ENCODE measurements at regions not wholly inside any gene's neighbourhood (a gene's known extent, or its start where the extent isn't known, plus 50 kb on each side); places are given as distances from the start of the nearest gene placed in this dataset.
"Not testable (repeated sequence)": the region's sequence is repeated elsewhere in the genome, so short reads cannot be mapped to it uniquely, and the experiment has no call there.

DNA sequence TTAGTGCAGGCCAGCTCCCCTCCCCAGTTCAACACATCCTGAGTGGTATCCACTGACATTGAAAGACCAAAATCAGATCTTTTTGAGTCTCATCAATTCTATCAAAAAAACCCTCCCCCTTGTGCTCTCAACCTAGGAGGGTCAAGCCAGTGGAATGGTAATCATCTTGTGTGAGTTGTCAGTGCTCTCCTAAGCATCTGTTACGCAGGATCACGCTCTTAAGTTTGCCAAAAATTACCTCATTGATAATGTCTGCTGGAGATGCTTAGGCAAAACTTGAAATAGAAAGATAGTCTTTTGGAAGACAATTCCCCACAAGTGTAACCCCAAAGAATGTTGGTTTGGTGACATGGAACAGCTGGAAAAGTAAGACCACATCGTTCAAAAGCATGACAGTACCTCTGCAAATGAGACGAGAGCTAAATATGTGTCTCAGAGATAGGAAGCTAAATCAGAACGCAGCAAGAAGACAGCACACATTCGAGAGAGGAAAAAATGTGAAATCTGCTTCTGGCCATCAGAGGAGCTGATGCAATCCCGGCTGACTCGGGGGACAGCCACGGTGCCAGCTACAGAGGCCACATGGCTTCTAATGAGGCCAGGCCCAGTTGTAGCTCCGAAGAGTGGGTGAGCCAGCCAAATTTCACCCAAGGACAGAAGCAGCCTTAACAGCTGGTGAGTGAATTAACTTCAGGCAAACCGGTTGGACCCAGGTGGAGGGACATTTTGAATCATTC lies 753.9 kb downstream of the RNF144A start:
- DNase-seq (ENCODE audit: low read depth in 1 of 2, low spot score in 1 of 2): no peak

DNA sequence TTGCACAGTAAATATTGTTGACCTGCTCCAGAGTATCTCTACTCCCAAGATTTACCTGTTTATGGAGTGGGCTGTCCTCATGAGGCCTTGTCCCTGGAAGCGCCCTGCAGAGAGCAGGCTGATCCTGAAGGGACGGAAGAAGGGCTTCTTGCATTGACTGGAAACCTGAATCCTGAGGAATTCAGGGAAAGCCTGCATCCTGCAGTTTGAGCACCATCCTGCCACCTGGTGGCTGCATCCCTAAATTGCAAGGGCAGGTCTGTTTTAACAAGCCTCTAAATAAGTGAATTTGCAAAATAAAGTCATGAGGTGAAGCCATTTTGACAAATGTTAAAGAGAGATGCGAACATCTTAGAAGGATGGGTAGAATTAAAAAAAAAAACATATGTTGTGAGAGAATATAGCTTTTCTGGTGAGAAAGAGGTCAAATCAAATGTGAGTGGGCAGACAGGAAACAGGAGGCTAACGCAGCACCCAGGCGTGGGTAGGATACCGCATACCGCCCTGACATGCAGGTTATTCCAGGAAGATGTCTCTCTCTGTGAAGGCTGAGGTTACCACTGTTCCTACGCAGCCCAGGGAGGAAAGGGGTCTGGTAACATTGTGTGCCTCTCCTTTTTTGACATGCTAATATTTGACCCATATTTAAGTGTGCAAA lies 754.9 kb downstream of the RNF144A start:
- peak in 1 of 2 donors; percentile 27 for DNase-seq (ENCODE audit: low read depth in 1 of 2, low spot score in 1 of 2)

DNA sequence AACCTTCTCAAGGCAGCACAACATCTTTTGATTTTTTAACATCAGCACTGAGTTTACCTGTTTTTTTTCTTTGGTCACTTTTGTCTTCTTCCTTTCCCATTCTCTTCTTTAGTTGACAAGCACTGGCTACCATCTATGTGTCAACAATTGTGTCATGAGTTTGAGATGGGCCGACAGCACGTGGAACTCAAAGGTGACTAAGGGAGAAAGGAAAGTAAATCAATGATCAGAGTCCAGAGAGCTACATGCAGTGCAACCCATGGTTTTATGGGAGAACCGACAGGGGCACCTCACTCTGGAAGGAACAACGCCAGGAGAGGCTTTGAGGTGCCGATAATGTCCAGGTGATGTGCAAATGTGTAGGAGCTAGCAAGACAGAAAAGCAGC lies 755.5 kb downstream of the RNF144A start:
- no peak for DNase-seq (ENCODE audit: low read depth in 1 of 2, low spot score in 1 of 2)

DNA sequence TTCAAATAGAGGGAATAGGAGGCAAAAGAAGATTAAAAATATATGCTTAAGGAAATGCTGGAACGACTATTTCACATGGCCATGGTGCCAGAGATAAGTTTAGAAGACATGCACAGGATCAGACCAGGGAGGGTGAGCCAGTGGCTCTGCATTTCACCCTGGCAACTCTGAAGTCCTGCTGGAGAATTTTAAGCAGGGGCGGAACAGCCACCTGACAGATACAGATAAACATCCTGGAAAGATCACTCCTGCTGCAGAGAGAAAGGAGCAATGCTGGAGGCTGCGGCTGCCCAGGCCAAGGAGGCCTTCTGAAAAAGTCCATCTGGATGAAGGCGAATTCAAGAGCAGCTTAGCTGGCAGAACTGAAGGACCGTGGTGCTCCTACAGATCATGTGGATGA lies 755.9 kb downstream of the RNF144A start:
- no peak for DNase-seq (ENCODE audit: low read depth in 1 of 2, low spot score in 1 of 2)

DNA sequence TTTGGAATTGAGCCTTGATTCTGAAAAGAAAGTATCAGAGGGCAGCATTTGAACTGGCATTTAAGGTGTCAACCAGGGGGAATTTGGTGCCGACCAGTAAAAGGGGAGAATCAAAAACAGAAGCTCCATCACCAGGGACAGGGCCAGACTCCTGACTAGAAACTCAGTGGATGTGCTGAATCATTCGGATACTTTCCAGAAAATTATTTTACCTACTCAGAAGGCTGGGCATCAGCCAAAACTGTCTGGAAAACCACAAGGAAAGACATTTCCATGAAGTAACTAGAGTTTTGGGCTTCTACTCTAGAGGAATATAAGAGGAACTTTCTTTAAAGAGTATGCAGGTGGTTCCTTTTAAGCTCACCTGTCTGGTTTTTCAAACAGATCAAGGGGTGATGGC lies 756.6 kb downstream of the RNF144A start:
- DNase-seq (ENCODE audit: low read depth in 1 of 2, low spot score in 1 of 2): no peak

DNA sequence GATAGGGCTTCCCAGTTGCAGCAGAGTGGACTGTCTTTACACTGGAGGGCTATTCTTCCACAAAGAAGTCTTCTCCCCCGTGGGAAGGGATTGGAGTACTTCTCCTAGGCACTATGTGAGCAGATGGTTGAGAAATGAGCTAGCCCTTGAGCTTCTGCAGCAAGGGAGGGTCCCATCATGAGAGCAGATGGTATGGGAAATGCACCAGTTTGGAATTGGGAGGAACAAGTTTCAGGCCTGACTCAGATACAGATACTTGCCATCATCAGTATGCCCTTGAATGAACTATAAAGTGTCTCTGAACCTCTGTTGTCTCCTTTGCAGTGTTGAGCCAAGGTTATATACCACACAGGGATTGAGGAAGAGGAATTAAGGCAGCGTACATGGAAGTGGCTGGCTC lies 757.4 kb downstream of the RNF144A start:
- no peak for DNase-seq (ENCODE audit: low read depth in 1 of 2, low spot score in 1 of 2)

DNA sequence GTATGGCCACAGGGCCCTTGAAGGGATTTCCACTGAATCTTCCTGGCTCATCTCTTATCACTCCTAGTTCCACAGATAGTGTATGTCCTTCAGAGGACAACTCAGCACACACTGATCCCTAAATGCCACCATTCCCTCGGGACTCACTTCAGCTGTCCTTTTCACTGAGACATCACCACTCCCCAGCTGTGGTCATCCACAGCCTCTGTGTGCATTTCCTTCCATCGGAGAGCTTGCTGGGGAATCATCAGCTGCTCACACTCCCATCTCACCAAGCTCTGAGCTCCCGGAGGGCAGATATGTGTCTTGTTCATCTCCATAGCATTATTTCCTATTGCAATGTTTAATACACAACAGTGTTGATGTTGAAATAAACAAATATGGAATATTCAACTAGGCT lies 759.5 kb downstream of the RNF144A start:
- DNase-seq (ENCODE audit: low read depth in 1 of 2, low spot score in 1 of 2): no peak

DNA sequence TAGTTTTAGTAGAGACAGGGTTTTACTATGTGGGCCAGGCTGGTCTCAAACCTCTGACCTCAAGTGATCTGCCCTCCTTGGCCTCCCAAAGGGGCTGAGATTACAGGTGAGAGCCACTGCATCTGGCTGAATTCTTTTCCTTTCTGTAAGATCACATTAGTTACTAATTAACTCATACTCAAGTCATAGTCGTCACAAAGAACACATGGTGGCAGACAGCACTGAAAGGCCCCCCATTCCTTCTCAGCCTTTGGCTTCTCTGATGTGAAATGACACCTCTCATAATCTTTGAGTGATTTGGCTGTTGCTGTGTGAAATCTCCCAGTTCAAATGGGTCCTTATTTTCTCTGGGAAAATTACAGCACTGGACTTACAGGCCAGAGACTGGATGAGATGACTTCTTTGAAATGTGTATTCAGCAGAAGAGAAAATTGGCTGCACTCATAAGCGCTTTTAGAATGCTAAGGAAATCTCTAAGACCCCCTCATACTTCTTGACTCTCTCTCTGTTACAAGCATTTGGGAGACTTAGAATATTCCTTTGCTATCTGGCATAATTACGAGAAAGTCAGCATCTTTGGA lies 764.8 kb downstream of the RNF144A start:
- no peak for DNase-seq (ENCODE audit: low read depth in 1 of 2, low spot score in 1 of 2)

DNA sequence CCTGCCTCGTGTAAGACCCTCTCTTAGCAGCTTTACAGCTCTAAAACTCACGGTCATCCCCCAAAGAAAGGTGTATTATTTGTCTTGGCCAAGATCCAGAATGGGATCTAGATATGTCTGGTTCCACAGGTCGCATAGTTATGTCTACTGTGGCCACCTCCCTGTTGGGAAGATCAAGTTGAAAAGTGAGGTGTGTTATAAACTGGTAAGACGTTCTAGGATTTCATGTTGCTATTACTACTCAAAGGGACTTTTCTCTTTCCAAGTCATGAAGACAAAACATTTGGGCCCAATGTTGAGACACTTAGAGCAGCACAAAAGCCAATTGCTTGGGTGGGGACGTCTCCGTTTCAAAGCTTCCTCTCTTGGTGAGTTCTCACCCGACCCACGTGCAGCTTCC lies 766.0 kb downstream of the RNF144A start:
- no peak for DNase-seq (ENCODE audit: low read depth in 1 of 2, low spot score in 1 of 2)

DNA sequence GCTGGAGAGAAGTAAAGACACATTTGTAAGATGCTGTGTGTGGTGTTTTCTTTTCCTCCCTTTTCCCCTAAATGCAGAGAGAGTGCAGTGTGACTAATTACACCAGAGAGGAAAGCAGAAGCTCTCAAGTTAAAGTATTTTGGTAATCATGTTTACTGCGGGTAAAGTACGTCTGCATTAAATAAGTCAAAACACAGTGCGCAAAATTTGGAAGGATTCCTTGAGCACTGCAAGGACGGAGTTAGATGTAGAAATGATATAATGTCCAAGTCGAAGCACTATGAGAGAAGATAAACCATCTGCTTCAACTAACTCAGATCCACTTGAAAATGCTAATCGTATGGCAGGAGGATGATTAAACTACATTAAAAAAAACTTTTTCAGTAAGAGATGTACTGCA lies 766.5 kb downstream of the RNF144A start:
- DNase-seq (ENCODE audit: low read depth in 1 of 2, low spot score in 1 of 2): no peak

DNA sequence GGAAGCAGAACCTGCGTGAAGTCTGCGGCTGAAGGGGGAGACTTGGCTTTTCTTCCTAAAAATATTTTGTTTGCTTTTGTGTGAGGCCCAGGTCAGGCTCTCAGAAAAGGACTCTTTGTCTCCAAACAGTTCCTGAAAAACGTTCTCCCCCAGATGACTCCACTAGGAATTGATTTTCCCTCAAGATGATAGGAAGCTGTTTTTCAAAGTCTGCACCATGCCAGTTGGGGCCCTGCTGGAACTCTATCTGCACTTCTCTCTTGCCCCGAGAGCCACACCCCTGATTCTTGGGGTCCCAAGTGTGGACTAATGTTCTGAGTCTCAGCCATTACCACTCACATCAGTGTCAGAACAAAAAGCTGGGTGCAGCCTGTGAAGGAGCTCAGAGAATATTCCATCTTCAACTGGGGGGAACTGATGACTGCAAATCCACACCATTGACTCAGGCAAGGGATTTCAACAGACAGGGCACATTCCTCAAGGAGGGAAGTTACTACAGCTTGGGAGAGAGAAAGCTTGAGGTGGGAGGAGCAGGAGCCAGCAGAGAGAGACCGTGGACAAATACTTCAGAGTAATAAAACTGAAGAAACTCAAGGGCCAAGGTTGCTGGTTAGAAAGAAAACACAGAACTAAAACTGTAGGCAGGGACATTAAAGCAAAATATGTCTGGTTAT lies 768.3 kb downstream of the RNF144A start:
- DNase-seq (ENCODE audit: low read depth in 1 of 2, low spot score in 1 of 2): no peak

DNA sequence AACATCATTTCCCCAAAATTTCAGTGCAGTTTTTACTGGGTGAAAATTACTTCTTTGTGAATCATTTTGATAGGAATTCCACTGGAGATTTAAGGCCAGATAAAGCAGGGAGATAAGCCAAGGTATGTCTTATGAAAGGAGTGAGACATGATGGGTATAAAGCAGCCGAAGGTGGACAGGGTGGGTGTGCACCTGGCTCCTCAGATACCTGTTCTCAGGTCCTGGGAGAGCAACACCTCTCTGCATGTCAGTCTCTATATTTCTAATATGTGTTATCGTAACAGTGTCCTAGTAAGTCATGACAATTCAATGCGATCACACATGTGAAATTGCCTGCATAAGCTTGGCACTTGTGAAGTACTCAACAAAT lies 768.8 kb downstream of the RNF144A start:
- no peak for DNase-seq (ENCODE audit: low read depth in 1 of 2, low spot score in 1 of 2)

DNA sequence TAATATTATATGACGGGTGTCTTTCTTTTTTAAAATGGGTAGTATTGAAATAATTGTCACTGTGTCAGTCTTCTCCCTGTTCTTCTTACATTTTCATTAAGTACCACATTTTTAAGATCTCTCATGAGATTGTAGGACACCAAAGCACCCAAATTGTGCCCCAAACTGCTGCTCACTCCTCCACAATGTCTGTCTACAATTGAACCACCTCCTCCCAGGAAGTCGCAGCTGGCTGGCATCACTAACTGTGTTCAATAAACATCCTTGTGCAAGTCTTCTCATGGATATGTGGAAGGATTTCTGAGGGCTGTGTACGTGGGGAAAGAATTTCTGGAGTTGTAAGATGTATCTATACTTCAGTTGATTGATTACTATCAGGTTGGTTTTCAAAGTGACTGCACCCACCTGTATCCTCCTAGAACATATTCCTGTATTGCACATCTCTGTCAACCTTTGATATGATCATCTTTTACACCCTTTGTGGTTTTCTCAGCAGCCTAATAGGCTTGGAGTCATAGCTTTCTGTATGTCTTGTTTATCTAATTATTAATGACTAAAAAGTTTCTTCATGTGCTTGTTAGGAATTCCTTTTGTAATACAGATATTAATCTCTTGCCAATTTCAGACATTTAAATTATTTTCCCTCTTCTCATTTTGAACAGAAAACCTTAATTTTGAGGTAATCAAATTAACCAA lies 774.9 kb downstream of the RNF144A start:
- DNase-seq (ENCODE audit: low read depth in 1 of 2, low spot score in 1 of 2): no peak

DNA sequence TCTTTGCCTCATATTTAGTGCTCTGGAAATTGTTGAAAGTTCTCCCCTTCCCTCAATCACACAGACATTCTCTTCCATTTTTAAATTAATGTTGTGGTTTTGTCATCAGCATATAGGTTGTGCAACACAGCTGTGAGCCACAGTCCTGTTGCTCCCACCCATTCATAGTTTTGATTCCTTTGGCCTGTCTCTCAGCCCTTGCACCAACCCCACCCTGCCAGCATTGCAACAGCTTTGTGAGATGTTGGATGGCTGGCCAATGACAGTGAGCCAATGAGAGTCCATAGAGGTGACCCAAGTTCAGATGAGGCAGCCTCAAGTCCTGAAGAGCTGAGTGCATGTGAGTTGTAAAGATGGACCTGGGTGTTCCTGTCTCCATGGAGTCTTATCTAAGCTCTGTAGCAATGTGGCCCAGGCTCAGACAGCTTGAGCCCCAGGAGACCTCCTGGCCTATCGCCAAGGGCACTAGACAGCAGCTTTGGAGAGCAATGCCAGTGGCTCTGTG lies 775.5 kb downstream of the RNF144A start:
- no peak for DNase-seq (ENCODE audit: low read depth in 1 of 2, low spot score in 1 of 2)

DNA sequence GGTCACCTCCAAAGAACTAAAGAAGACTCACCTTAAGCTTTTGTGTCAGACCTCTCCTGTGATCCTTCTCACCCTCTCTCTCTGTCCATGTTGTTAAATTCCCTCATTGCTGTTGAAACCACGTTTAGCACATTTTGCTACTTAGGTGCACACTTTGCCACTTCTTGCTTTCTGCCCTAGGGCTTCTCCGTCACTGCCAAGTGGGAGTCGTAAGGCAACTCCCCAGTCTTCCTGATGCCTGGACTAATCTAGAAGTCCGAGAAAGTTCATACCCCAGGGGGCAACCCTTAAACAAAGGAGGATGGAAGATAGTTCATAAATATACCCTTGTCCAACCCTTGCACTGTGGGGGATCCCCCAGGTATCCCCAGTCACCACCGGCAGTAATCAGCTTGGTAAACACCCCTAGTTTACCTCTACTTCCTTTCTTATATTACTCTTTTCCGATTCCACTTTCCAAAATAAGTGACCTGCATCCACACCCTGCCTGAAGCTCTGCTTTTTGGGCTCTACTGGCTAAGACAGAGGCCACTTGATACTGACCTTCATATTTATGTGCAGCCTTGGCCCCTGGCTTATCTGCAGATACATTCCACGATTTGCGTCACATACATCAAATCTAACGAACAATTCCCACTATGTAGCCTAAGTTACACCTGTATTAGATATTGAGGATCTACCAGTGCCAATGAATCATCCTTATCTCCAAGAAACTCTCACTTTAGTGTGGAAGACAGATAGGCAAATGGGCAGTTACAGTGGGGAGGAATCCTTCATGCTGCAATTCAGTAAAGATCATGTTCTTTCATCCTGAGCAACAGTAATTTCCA lies 776.2 kb downstream of the RNF144A start:
- no peak for DNase-seq (ENCODE audit: low read depth in 1 of 2, low spot score in 1 of 2)

DNA sequence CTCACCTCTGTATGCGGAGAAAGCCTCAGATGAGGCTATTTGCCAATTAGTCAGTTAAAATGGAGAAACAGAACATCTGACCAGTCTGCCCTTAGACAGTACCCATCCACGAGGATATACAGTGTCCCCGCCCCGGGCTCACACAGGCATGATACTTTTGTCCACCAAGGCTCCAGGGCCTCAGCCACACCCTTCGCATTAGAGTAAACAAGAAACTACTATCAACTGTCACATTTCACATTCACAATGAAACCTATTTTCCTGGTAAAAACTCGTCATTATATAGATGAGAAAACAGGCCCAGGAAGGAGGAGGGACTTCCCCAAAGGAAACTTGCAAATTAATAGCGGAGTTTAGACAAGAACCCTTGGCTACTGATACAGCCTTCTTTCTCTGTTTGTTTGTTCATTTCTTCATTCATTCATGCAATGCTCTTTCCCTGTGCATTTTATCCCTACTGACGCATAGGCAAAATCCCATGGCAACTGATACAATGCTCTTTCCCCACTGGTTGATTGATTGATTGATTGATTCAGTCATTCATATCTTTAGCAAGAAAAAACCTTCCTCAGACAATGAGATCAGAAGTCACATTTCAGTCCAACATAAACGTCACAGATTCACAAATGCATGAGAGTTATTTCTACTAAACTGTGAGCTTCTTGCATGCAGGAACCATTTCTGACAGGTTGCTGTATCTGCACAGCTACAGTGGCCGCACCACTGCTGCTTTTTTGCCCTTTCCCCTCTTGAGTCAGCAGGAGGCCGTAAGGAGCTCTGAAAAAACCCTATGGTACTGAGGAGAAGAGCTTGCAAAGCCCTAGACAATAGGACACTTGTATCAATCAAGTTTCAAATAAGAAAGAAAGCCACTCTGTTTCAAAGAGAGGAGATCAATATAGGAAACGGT lies 777.1 kb downstream of the RNF144A start:
- DNase-seq (ENCODE audit: low read depth in 1 of 2, low spot score in 1 of 2): no peak

DNA sequence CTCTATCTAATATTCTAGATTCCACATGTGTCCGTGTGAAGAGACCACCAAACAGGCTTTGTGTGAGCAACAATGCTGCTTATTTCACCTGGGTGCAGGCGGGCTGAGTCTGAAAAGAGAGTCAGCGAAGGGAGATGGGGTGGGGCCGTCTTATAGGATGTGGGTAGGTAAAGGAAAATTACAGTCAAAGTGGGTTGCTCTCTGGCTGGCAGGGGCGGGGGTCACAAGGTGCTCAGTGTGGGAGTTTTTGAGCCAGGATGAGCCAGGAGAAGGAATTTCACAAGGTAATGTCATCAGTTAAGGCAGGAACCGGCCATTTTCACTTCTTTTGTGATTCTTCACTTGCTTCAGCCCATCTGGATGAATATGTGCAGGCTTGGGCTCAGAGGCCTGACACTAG lies 779.3 kb downstream of the RNF144A start:
- DNase-seq (ENCODE audit: low read depth in 1 of 2, low spot score in 1 of 2): not testable (repeated sequence)

DNA sequence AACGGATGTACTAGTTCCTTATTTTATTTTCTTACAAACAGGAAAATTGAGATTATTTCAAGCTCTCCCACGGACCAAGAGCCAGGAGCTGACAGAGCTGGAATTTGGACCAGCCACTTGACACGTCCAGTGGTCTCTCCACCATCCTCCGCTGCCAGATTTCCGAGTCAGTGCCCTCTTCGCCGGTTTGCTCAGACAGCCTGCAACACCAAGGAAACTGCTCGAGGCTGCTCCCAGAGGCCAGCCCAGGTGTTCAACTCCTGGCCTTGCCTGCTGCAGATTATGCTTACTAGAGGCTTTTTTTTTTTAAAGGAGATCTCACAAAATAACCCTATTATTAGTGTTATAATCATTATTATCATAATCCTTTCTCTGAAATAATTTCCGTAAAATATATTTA lies 779.8 kb downstream of the RNF144A start:
- DNase-seq (ENCODE audit: low read depth in 1 of 2, low spot score in 1 of 2): no peak

DNA sequence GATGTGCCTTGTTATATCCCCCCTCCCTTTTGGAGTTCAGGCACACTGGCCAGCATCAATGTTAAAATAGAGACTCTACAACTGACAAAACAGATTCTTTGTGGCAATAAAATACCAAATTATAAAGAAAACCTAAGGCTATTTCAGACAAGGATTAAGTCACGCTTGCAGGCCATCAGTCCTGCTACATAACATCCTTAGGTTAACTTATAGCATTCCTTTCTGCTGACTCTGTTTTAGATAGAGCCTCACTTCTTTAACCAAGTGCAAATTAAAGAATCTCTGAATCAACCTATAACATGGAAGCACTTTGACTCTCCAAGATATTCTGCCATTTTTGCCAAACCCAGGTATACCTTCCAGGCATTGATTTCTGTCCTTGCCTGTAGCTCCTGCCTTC lies 784.6 kb downstream of the RNF144A start:
- DNase-seq (ENCODE audit: low read depth in 1 of 2, low spot score in 1 of 2): no peak
